Mammary epithelial cell (primary cell): ENCODE measurements at regions not wholly inside any gene's neighbourhood (a gene's known extent, or its start where the extent isn't known, plus 50 kb on each side); places are given as distances from the start of the nearest gene placed in this dataset.

Source experiments
- CTCF ChIP-seq, 2 donors: IDR thresholded peaks in 1 of 2; conservative IDR thresholded peaks in 1 of 2; 2 replicates each; pipeline ENCODE4 v1.5.1; 2011 to 2012; ENCODE audit warnings: inconsistent platforms in 2 of 2, low read length in 2 of 2, mild to moderate bottlenecking in 2 of 2, control low read depth in 1 of 2, low read depth in 1 of 2; ENCODE audit not compliant: insufficient read depth in 1 of 2; ENCODE audit errors: extremely low read depth in 1 of 2
- EZH2 ChIP-seq: IDR thresholded peaks from 2 replicates; pipeline ENCODE4 v1.6.1; 2012; ENCODE audit warnings: low read length, inconsistent platforms, borderline replicate concordance

- no peak for TF ChIP-seq CTCF (conservative IDR thresholded peaks at IDR 0.05 in 1 of 2, IDR thresholded peaks at IDR 0.05 in 1 of 2; ENCODE audit: extremely low read depth in 1 of 2, insufficient read depth in 1 of 2, low read depth in 1 of 2, low read length in 2 of 2)
- no peak for TF ChIP-seq EZH2
Measured at GRCh38 chr4:136357556-136357955, 1174.7 kb downstream of the PCDH18 start.
